Loucy (cell line): ENCODE measurements at regions not wholly inside any gene's neighbourhood (a gene's known extent, or its start where the extent isn't known, plus 50 kb on each side); places are given as distances from the start of the nearest gene placed in this dataset.

Experiments
- H2AFZ ChIP-seq: fragments of 200-600 bp; sonication (generic); 2 replicates; pipeline ENCODE4 v1.6.0; 2016; ENCODE audit warnings: antibody characterized with exemption, mild to moderate bottlenecking, low read length, moderate library complexity
- H3F3A ChIP-seq: fragments of 200-600 bp; 2 replicates; pipeline ENCODE4 v1.6.0; 2016; ENCODE audit warnings: antibody characterized with exemption, low read depth, mild to moderate bottlenecking
- H3K27me3 ChIP-seq: fragments of 200-600 bp; sonication (generic); 2 replicates; pipeline ENCODE4 v1.6.1; 2014; ENCODE audit warnings: low read length, mild to moderate bottlenecking; ENCODE audit not compliant: insufficient read depth, poor library complexity, severe bottlenecking
- H3K36me3 ChIP-seq: fragments of 200-600 bp; sonication (generic); 2 replicates; pipeline ENCODE4 v1.6.1; 2016; ENCODE audit warnings: low read length; ENCODE audit not compliant: insufficient read depth
- H3K4me1 ChIP-seq: fragments of 200-600 bp; sonication (generic); 2 replicates; pipeline ENCODE4 v1.5.1; 2014; ENCODE audit warnings: low read length, mild to moderate bottlenecking; ENCODE audit not compliant: insufficient read depth, poor library complexity, severe bottlenecking
- H3K4me2 ChIP-seq: fragments of 200-600 bp; sonication (generic); 2 replicates; pipeline ENCODE4 v1.6.0; 2014; ENCODE audit warnings: antibody characterized with exemption, low read length, low read depth, mild to moderate bottlenecking; ENCODE audit not compliant: poor library complexity, severe bottlenecking
- H3K4me3 ChIP-seq: fragments of 200-600 bp; sonication (generic); 2 replicates; pipeline ENCODE4 v1.5.1; 2014; ENCODE audit warnings: low read length, mild to moderate bottlenecking, mixed read lengths; ENCODE audit not compliant: poor library complexity, severe bottlenecking
- H3K79me2 ChIP-seq: fragments of 200-600 bp; sonication (generic); 2 replicates; pipeline ENCODE4 v1.6.1; 2014; ENCODE audit warnings: low read length; ENCODE audit not compliant: insufficient read depth
- H3K9ac ChIP-seq: fragments of 200-600 bp; sonication (generic); 2 replicates; pipeline ENCODE4 v1.6.0; 2014; ENCODE audit warnings: mild to moderate bottlenecking, low read depth, low read length, moderate library complexity; ENCODE audit not compliant: poor library complexity, severe bottlenecking
- H3K9me2 ChIP-seq: fragments of 200-600 bp; sonication (generic); replicated peaks from 2 replicates; pipeline ENCODE4 v1.6.1; 2016; ENCODE audit warnings: low read depth, low read length, mixed read lengths
- H3K9me3 ChIP-seq: fragments of 200-600 bp; sonication (generic); 2 replicates; pipeline ENCODE4 v1.6.1; 2014; ENCODE audit warnings: mild to moderate bottlenecking, antibody characterized with exemption, low read length, low read depth; ENCODE audit not compliant: insufficient read depth
- H4K20me1 ChIP-seq: fragments of 200-600 bp; sonication (generic); 2 replicates; pipeline ENCODE4 v1.6.0; 2014; ENCODE audit warnings: antibody characterized with exemption, low read length, mild to moderate bottlenecking; ENCODE audit not compliant: insufficient read depth, poor library complexity, severe bottlenecking
- CTCF ChIP-seq: fragments of 200-600 bp; sonication (generic); conservative IDR thresholded peaks from 2 replicates; pipeline ENCODE4 v1.5.1; 2014; ENCODE audit warnings: mild to moderate bottlenecking, antibody characterized with exemption, low read length
- EZH2phosphoT487 ChIP-seq: fragments of 200-600 bp; IDR thresholded peaks from 2 replicates; pipeline ENCODE4 v1.6.1; 2018; ENCODE audit warnings: antibody characterized with exemption, mild to moderate bottlenecking, moderate library complexity, borderline replicate concordance

GRCh38 chr5:154573011-154573410 is 95.0 kb upstream of the HAND1 start:
- no peaks in the 10 kb centered on the region for H3K9me3 ChIP-seq
- H3K4me1 ChIP-seq, result no peaks in the 10 kb centered on the region
- no peaks in the 10 kb centered on the region for H4K20me1 ChIP-seq
- H3K9me2 ChIP-seq, result no peaks in the 10 kb centered on the region
- TF ChIP-seq CTCF, result no peak
- no peak for TF ChIP-seq EZH2phosphoT487
- H3K4me3 ChIP-seq, result no peak overlapping the region
- H3K4me2 ChIP-seq, result no peak overlapping the region
- no peak overlapping the region for H3K9ac ChIP-seq
- H2AFZ ChIP-seq, result no peak overlapping the region
- no peaks in the 10 kb centered on the region for H3K36me3 ChIP-seq
- H3F3A ChIP-seq, result no peaks in the 10 kb centered on the region
- H3K27me3 ChIP-seq, result no peaks in the 10 kb centered on the region
- no peaks in the 10 kb centered on the region for H3K79me2 ChIP-seq

GRCh38 chr5:154571325-154572035 is 93.5 kb upstream of the HAND1 start:
- no peak overlapping the region for H2AFZ ChIP-seq
- no peaks in the 10 kb centered on the region for H3K9me2 ChIP-seq
- no peaks in the 10 kb centered on the region for H3K27me3 ChIP-seq
- no peaks in the 10 kb centered on the region for H3K9me3 ChIP-seq
- H3K9ac ChIP-seq, result no peak overlapping the region
- H3K79me2 ChIP-seq, result no peaks in the 10 kb centered on the region
- H3K4me1 ChIP-seq, result no peaks in the 10 kb centered on the region
- no peaks in the 10 kb centered on the region for H3F3A ChIP-seq
- H3K36me3 ChIP-seq, result no peaks in the 10 kb centered on the region
- no peak overlapping the region for H3K4me3 ChIP-seq
- H4K20me1 ChIP-seq, result no peaks in the 10 kb centered on the region
- no peak overlapping the region for H3K4me2 ChIP-seq
- no peak for TF ChIP-seq EZH2phosphoT487

GRCh38 chr5:154570572-154571324 is 92.7 kb upstream of the HAND1 start:
- Histone ChIP-seq H3K79me2 (no peaks in the 10 kb centered on the region), H3K4me2 (no peak overlapping the region), H3K9ac (no peak overlapping the region), H3K9me3 (no peaks in the 10 kb centered on the region), H3K27me3 (no peaks in the 10 kb centered on the region), H3K9me2 (no peaks in the 10 kb centered on the region), H2AFZ (no peak overlapping the region), H3F3A (no peaks in the 10 kb centered on the region), H3K4me3 (no peak overlapping the region), H3K36me3 (no peaks in the 10 kb centered on the region), H4K20me1 (no peaks in the 10 kb centered on the region), H3K4me1 (no peaks in the 10 kb centered on the region)
- no peak for TF ChIP-seq CTCF
- no peak for TF ChIP-seq EZH2phosphoT487
